Mesothelial cell of epicardium (in vitro differentiated cells): ENCODE measurements at regions not wholly inside any gene's neighbourhood (a gene's known extent, or its start where the extent isn't known, plus 50 kb on each side); places are given as distances from the start of the nearest gene placed in this dataset.

Experiments used
- DNase-seq, 2 experiments: peaks; one replicate each; pipeline ENCODE4 v3.0.0; 2021; ENCODE audit warnings: low spot score in 2 of 2; ENCODE audit not compliant: unreplicated experiment in 2 of 2
- H3K27ac Mint-ChIP-seq: 2 replicates; pipeline ENCODE4 v1.8.0; 2021; ENCODE audit warnings: mixed read lengths
- H3K27me3 Mint-ChIP-seq: 2 replicates; pipeline ENCODE4 v1.8.0; 2021; ENCODE audit warnings: low read depth, mixed read lengths
- H3K36me3 Mint-ChIP-seq: 2 replicates; pipeline ENCODE4 v1.8.0; 2021; ENCODE audit warnings: mixed read lengths
- H3K4me1 Mint-ChIP-seq: 2 replicates; pipeline ENCODE4 v1.8.0; 2021; ENCODE audit warnings: mixed read lengths
- H3K4me3 Mint-ChIP-seq: 2 replicates; pipeline ENCODE4 v1.8.0; 2021; ENCODE audit warnings: mild to moderate bottlenecking, moderate library complexity, mixed read lengths
- H3K9me3 Mint-ChIP-seq: 2 replicates; pipeline ENCODE4 v1.8.0; 2021; ENCODE audit warnings: mixed read lengths
- CTCF ChIP-seq: fragments of 200-600 bp; sonication (generic); IDR thresholded peaks from one replicate; pipeline ENCODE4 v1.5.0; 2021; ENCODE audit warnings: antibody characterized with exemption; ENCODE audit not compliant: unreplicated experiment

GRCh38 chr4:84070289-84070688 lies 428.8 kb downstream of the NKX6-1 start:
- TF ChIP-seq CTCF: no peak
- Mint-ChIP-seq H3K27me3 (no peaks in the 10 kb centered on the region), H3K36me3 (no peaks in the 10 kb centered on the region), H3K9me3 (no peaks in the 10 kb centered on the region), H3K4me3 (no peak overlapping the region), H3K4me1 (no peaks in the 10 kb centered on the region), H3K27ac (no peak overlapping the region)
- no peak for DNase-seq

- no peak for TF ChIP-seq CTCF
- H3K27me3 Mint-ChIP-seq: no peaks in the 10 kb centered on the region
- H3K27ac Mint-ChIP-seq: no peak overlapping the region
- H3K4me3 Mint-ChIP-seq: no peak overlapping the region
- no peaks in the 10 kb centered on the region for H3K36me3 Mint-ChIP-seq
- no peaks in the 10 kb centered on the region for H3K9me3 Mint-ChIP-seq
- DNase-seq: no peak
- peaks cover 3% of the 10 kb centered on the region for H3K4me1 Mint-ChIP-seq
Measured at GRCh38 chr4:84063619-84064018, 435.5 kb downstream of the NKX6-1 start.

GRCh38 chr4:84058201-84058600 lies 440.9 kb downstream of the NKX6-1 start:
- no peak for TF ChIP-seq CTCF
- peaks cover 3% of the 10 kb centered on the region for H3K4me1 Mint-ChIP-seq
- no peak overlapping the region for H3K4me3 Mint-ChIP-seq
- no peaks in the 10 kb centered on the region for H3K9me3 Mint-ChIP-seq
- H3K36me3 Mint-ChIP-seq: no peaks in the 10 kb centered on the region
- H3K27me3 Mint-ChIP-seq: no peaks in the 10 kb centered on the region
- H3K27ac Mint-ChIP-seq: no peak overlapping the region
- DNase-seq: no peak

- peaks cover 5% of the 10 kb centered on the region for H3K4me1 Mint-ChIP-seq
- DNase-seq: no peak
- no peak overlapping the region for H3K4me3 Mint-ChIP-seq
- H3K27me3 Mint-ChIP-seq: no peaks in the 10 kb centered on the region
- H3K27ac Mint-ChIP-seq: no peak overlapping the region
- no peaks in the 10 kb centered on the region for H3K9me3 Mint-ChIP-seq
- no peak for TF ChIP-seq CTCF
- no peaks in the 10 kb centered on the region for H3K36me3 Mint-ChIP-seq
Measured at GRCh38 chr4:84051639-84052038, 447.5 kb downstream of the NKX6-1 start.

- Mint-ChIP-seq H3K4me3 (no peak overlapping the region), H3K27me3 (no peaks in the 10 kb centered on the region), H3K4me1 (peaks cover 5% of the 10 kb centered on the region), H3K36me3 (no peaks in the 10 kb centered on the region), H3K9me3 (no peaks in the 10 kb centered on the region), H3K27ac (no peak overlapping the region)
- no peak for DNase-seq
- no peak for TF ChIP-seq CTCF
Measured at GRCh38 chr4:84051089-84051488, 448.0 kb downstream of the NKX6-1 start.

GRCh38 chr4:84050015-84050414 lies 449.1 kb downstream of the NKX6-1 start:
- no peak for TF ChIP-seq CTCF
- H3K27ac Mint-ChIP-seq: no peak overlapping the region
- no peaks in the 10 kb centered on the region for H3K27me3 Mint-ChIP-seq
- H3K36me3 Mint-ChIP-seq: no peaks in the 10 kb centered on the region
- no peak overlapping the region for H3K4me3 Mint-ChIP-seq
- no peak for DNase-seq
- peaks cover 5% of the 10 kb centered on the region for H3K4me1 Mint-ChIP-seq
- H3K9me3 Mint-ChIP-seq: no peaks in the 10 kb centered on the region
